H1 (cell line): ENCODE measurements at regions not wholly inside any gene's neighbourhood (a gene's known extent, or its start where the extent isn't known, plus 50 kb on each side); places are given as distances from the start of the nearest gene placed in this dataset.

Experiments
- CBX8 ChIP-seq: fragments of 300-800, 300-1000 bp; sonication (generic); IDR thresholded peaks from 2 replicates; pipeline ENCODE4 v1.7.1; 2016; ENCODE audit warnings: low read depth, low read length, borderline replicate concordance
- CTCF ChIP-seq, 3 experiments: IDR thresholded peaks; 1 replicate in 2 of 3; 2 replicates in 1 of 3; pipeline versions ENCODE4 v1.5.1 to v1.6.1; 2011; ENCODE audit warnings: low read length in 3 of 3, mild to moderate bottlenecking in 3 of 3, inconsistent platforms in 2 of 3, low read depth in 1 of 3, moderate library complexity in 1 of 3; ENCODE audit not compliant: insufficient read depth in 1 of 3; ENCODE audit errors: control extremely low read depth in 1 of 3
- E2F6 ChIP-seq: IDR thresholded peaks from 2 replicates; pipeline ENCODE4 v1.6.1; 2012; ENCODE audit warnings: inconsistent platforms
- HDAC2 ChIP-seq, 2 experiments: fragments of 300-600 bp in 1 of 2; sonication (generic) in 1 of 2; IDR thresholded peaks; 2 replicates each; pipeline ENCODE4 v1.6.1; 2011 to 2012; ENCODE audit warnings: low read depth in 2 of 2, low read length in 2 of 2, mild to moderate bottlenecking in 2 of 2, moderate library complexity in 2 of 2, borderline replicate concordance in 1 of 2, inconsistent platforms in 1 of 2
- SAP30 ChIP-seq: fragments of 300-600 bp; sonication (generic); IDR thresholded peaks from 2 replicates; pipeline ENCODE4 v1.7.1; 2012; ENCODE audit warnings: low read length, moderate library complexity, mild to moderate bottlenecking, inconsistent platforms; ENCODE audit not compliant: insufficient read depth, insufficient replicate concordance

GRCh38 chr6:88556663-88557062 is 390.5 kb upstream of the CNR1 start (continued):
- TF ChIP-seq E2F6 = no peak
- TF ChIP-seq HDAC2 (IDR thresholded peaks at IDR 0.05; ENCODE audit: borderline replicate concordance in 1 of 2, low read depth in 2 of 2, low read length in 2 of 2) = no peak
- TF ChIP-seq SAP30 = no peak
- TF ChIP-seq CBX8 = no peak
- no peak for TF ChIP-seq CTCF (IDR thresholded peaks at IDR 0.05; ENCODE audit: control extremely low read depth in 1 of 3, insufficient read depth in 1 of 3, low read depth in 1 of 3, low read length in 3 of 3)
- TF ChIP-seq, all 59 proteins: peak for 0
